K562 (cell line): ENCODE measurements at regions not wholly inside any gene's neighbourhood (a gene's known extent, or its start where the extent isn't known, plus 50 kb on each side); places are given as distances from the start of the nearest gene placed in this dataset.

Experiments used
- ATAC-seq: fragments of 200-7000 bp; cut with Tn5 transposase; 3 replicates; pipeline ENCODE4 v1.9.1; 2020; ENCODE audit warnings: moderate library complexity
- BruUV-seq: library from RNA; stranded (reverse); fragments of 400-500 nt; replicated peaks from 2 replicates; lab custom pipeline; 2021; lab: Mats Ljungman, UMichigan
- CTCF ChIA-PET: fragments of 300-600 bp; formaldehyde crosslinking; extraction: SDS; loops from one replicate; lab custom pipeline; 2021; ENCODE audit warnings: low intra/inter-chr PET ratio; lab: Yijun Ruan, JAX
- POLR2A ChIA-PET: fragments of 300-600, 350-650 bp; sonication (Branson Sonifier 250); formaldehyde crosslinking; extraction: SDS; loops from one replicate; lab custom pipeline; 2021; ENCODE audit warnings: antibody characterized with exemption, inconsistent platforms; lab: Yijun Ruan, JAX
- DNase-seq, 4 experiments: peaks; one replicate each; pipeline versions ENCODE4 v3.0.0 to v3.0.0-alpha.2; 2011 to 2018; ENCODE audit warnings: low spot score in 3 of 4, mixed read lengths in 3 of 4; ENCODE audit errors: extremely low read depth in 1 of 4
- FAIRE-seq: peaks from 2 replicates; lab custom pipeline; 2011; peaks lifted over from hg19 to GRCh38; lab: Jason Lieb, UNC
- H2AFZ ChIP-seq: 2 replicates; pipeline ENCODE4 v1.6.0; 2011; ENCODE audit warnings: low read depth, low read length, control low read depth, inconsistent platforms
- H3K27ac ChIP-seq: fragments of 200-600 bp; 3 replicates; pipeline ENCODE4 v1.8.0; 2011; ENCODE audit warnings: low read depth, mild to moderate bottlenecking, control low read depth, inconsistent platforms, low read length, moderate library complexity, mixed read lengths; ENCODE audit errors: extremely low read depth
- H3K27me3 ChIP-seq, 2 experiments: fragments of 300-600 bp in 1 of 2; 2 replicates in 1 of 2; 3 replicates in 1 of 2; pipeline versions ENCODE4 v1.6.0 to v1.8.0; 2011; ENCODE audit warnings: inconsistent platforms in 2 of 2, low read length in 2 of 2, mild to moderate bottlenecking in 1 of 2, mixed read lengths in 1 of 2, moderate library complexity in 1 of 2; ENCODE audit not compliant: control insufficient read depth in 2 of 2, insufficient read depth in 2 of 2
- H3K36me3 ChIP-seq: fragments of 300-600 bp; 3 replicates; pipeline ENCODE4 v1.8.0; 2011; ENCODE audit warnings: mild to moderate bottlenecking, low read length, inconsistent platforms; ENCODE audit not compliant: control insufficient read depth, insufficient read depth
- H3K4me1 ChIP-seq, 2 experiments: fragments of 200-600 bp in 1 of 2; replicated peaks in 1 of 2; 2 replicates in 1 of 2; 3 replicates in 1 of 2; pipeline versions ENCODE4 v1.5.1 to v1.8.0; 2011; ENCODE audit warnings: inconsistent platforms in 2 of 2, low read length in 2 of 2, mild to moderate bottlenecking in 1 of 2, mixed read lengths in 1 of 2, moderate library complexity in 1 of 2; ENCODE audit not compliant: control insufficient read depth in 2 of 2, insufficient read depth in 2 of 2
- H3K4me2 ChIP-seq: 2 replicates; pipeline ENCODE4 v1.6.1; 2011; ENCODE audit warnings: low read length, control low read depth, inconsistent platforms, mixed read lengths; ENCODE audit not compliant: insufficient read depth
- H3K4me3 ChIP-seq: fragments of 200-600 bp; sonication (generic), shearing (Covaris generic); 2 replicates; pipeline ENCODE4 v1.5.1; 2016; ENCODE audit warnings: control low read depth, inconsistent platforms
- H3K79me2 ChIP-seq: fragments of 200-600 bp; 3 replicates; pipeline ENCODE4 v1.8.0; 2011; ENCODE audit warnings: low read length, inconsistent platforms; ENCODE audit not compliant: control insufficient read depth, insufficient read depth
- H3K9ac ChIP-seq, 2 experiments: 2 replicates each; pipeline versions ENCODE4 v1.6.0 to v1.6.1; 2011; ENCODE audit warnings: low read depth in 2 of 2, low read length in 2 of 2, control low read depth in 1 of 2, inconsistent platforms in 1 of 2, mild to moderate bottlenecking in 1 of 2, mixed read lengths in 1 of 2; ENCODE audit not compliant: insufficient read depth in 1 of 2
- H3K9me1 ChIP-seq: one replicate; pipeline ENCODE4 v1.6.0; 2011; ENCODE audit warnings: inconsistent platforms, mild to moderate bottlenecking, low read length, moderate library complexity; ENCODE audit not compliant: control insufficient read depth, insufficient read depth
- H3K9me3 ChIP-seq: replicated peaks from 2 replicates; pipeline ENCODE4 v1.5.1; 2011; ENCODE audit warnings: low read depth, low read length, inconsistent platforms; ENCODE audit not compliant: control insufficient read depth, insufficient read depth
- H4K20me1 ChIP-seq: replicated peaks from 2 replicates; pipeline ENCODE4 v1.6.1; 2011; ENCODE audit warnings: low read length, inconsistent platforms, mixed read lengths; ENCODE audit not compliant: control insufficient read depth, insufficient read depth
- BCL6 ChIP-seq: fragments of 250-450 bp; sonication (Bioruptor Pico); IDR thresholded peaks from 2 replicates; pipeline ENCODE4 v1.4.0; 2020
- E2F3 ChIP-seq: fragments of 250-450 bp; sonication (Bioruptor Pico); IDR thresholded peaks from 2 replicates; pipeline ENCODE4 v1.4.0; 2020; ENCODE audit warnings: mild to moderate bottlenecking
- FOXJ2 ChIP-seq: fragments of 200-800 bp; sonication (Bioruptor generic); IDR thresholded peaks from 2 replicates; pipeline ENCODE4 v1.6.1; 2016; ENCODE audit warnings: missing genetic modification characterization, missing compliant biosample characterization
- MBD2 ChIP-seq: sonication (generic); IDR thresholded peaks from 2 replicates; pipeline ENCODE4 v1.6.1; 2016; ENCODE audit warnings: low read depth, borderline replicate concordance
- NCOA4 ChIP-seq: fragments of 450-650 bp; IDR thresholded peaks from 2 replicates; pipeline ENCODE4 v1.6.1; 2018; ENCODE audit warnings: mild to moderate bottlenecking; ENCODE audit not compliant: partially characterized antibody
- NFIX ChIP-seq: fragments of 250-450 bp; sonication (Bioruptor Pico); IDR thresholded peaks from 2 replicates; pipeline ENCODE4 v1.4.0; 2020; ENCODE audit warnings: low read depth, mild to moderate bottlenecking, moderate library complexity
- PTBP1 ChIP-seq: fragments of 200-400 bp; formaldehyde crosslinking; IDR thresholded peaks from 2 replicates; pipeline ENCODE4 v1.6.1; 2017; ENCODE audit warnings: low read depth, low read length
- SREBF2 ChIP-seq: sonication (generic); formaldehyde crosslinking; IDR thresholded peaks from 2 replicates; pipeline ENCODE4 v1.4.0; 2020; ENCODE audit warnings: mild to moderate bottlenecking, missing genetic modification reagents
- ZNF23 ChIP-seq: fragments of 250-450 bp; sonication (Bioruptor Pico); IDR thresholded peaks from 2 replicates; pipeline ENCODE4 v1.4.0; 2020; ENCODE audit warnings: mild to moderate bottlenecking
- WGBS: fragments of 100-300 bp; shearing (Covaris generic); methylation state at CpG from one replicate; pipeline ENCODE4 v1.1.6; 2016; ENCODE audit warnings: low coverage, mixed read lengths; ENCODE audit not compliant: insufficient coverage; ENCODE audit errors: missing lambda C conversion rate; 5-methylcytosine and 5-hydroxymethylcytosine counted together
- in situ Hi-C: fragments of 300-500 bp; cut with MboI; formaldehyde crosslinking; loops from 4 replicates; pipeline ENCODE4 v1.15.0; 2018; ENCODE audit warnings: inconsistent platforms, mixed read lengths
- intact Hi-C: fragments of 100-400 bp; cut with micrococcal nuclease; formaldehyde crosslinking; loops from 2 replicates; pipeline ENCODE4 v1.14.2; 2022
- TF ChIP-seq, protein P1 (sequence below): fragments of 250-450 bp; sonication (Bioruptor Pico); IDR thresholded peaks from 2 replicates; pipeline ENCODE4 v1.5.0; 2020; ENCODE audit warnings: mild to moderate bottlenecking
- TF ChIP-seq, protein P2 (sequence below): fragments of 450-650 bp; formaldehyde crosslinking; IDR thresholded peaks from 2 replicates; pipeline ENCODE4 v1.4.0; 2022; ENCODE audit warnings: missing genetic modification characterization

DNA sequence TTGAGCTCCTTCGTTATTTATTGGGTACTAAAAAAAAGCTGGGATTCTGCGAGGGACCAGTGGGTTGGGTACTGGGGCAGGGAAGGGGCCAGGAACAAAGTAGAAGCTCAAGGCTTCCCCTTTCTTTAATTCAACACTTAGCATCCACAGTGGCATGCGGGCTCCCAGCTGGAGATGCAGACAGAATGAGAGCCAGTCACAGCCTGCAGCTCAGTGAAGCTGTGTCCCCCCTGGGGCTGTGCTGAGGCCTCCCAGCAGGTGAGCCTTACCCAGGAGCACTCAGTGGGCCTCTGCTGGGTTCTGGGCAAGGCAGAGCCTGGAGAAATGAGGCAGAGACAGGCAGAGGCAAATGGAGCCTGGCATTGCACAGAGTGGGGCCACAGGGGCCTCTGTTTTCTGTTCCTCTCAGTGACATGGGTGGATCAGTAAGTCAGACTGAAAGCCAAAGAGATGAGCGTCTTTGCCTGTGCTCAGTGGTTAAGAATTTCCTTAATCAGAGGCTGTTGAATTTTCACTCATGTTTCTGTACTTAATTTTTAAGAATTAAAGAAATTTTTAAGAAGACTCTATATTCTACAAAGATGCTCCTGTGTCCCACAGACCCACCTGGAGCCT is 181.4 kb upstream of the RBPJ start:
- Histone ChIP-seq H4K20me1 (no peaks in the 10 kb centered on the region), H3K4me2 (no peak overlapping the region), H3K79me2 (no peaks in the 10 kb centered on the region), H3K27me3 (peaks cover 0 to 4% of the 10 kb centered on the region in 2 experiments; a peak in 1 of 5 replicates), H3K4me1 (no peaks in the 10 kb centered on the region), H3K4me3 (no peak overlapping the region), H2AFZ (no peak overlapping the region), H3K9me1 (no peaks in the 10 kb centered on the region), H3K36me3 (no peaks in the 10 kb centered on the region), H3K9me3 (no peaks in the 10 kb centered on the region), H3K27ac (no peak overlapping the region), H3K9ac (no peak overlapping the region)
- ChIA-PET CTCF (no interaction called here), POLR2A (interaction anchor here (0.7 to 1.0 kb wide), 2 partner anchors 12 to 20 kb away, joined by 3 read pairs; no protein-coding TSS in a partner anchor)
- BruUV-seq = no TSS peak
- FAIRE-seq = no peak
- DNase-seq = no peak
- 2% methylated on average over 4 of the region's 4 CpGs for WGBS
- in situ Hi-C loops = no loop called here
- TF ChIP-seq E2F3 (CRISPR knock-in tag) = no peak
- TF ChIP-seq, protein P1, sequence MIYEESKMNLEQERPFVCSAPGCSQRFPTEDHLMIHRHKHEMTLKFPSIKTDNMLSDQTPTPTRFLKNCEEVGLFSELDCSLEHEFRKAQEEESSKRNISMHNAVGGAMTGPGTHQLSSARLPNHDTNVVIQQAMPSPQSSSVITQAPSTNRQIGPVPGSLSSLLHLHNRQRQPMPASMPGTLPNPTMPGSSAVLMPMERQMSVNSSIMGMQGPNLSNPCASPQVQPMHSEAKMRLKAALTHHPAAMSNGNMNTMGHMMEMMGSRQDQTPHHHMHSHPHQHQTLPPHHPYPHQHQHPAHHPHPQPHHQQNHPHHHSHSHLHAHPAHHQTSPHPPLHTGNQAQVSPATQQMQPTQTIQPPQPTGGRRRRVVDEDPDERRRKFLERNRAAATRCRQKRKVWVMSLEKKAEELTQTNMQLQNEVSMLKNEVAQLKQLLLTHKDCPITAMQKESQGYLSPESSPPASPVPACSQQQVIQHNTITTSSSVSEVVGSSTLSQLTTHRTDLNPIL = no peak
- TF ChIP-seq FOXJ2 (tag) = no peak
- no peak for TF ChIP-seq NCOA4
- no peak for TF ChIP-seq BCL6 (CRISPR knock-in tag)
- no peak for TF ChIP-seq PTBP1
- no peak for TF ChIP-seq SREBF2
- TF ChIP-seq NFIX (CRISPR knock-in tag) = no peak
- no peak for TF ChIP-seq MBD2
- TF ChIP-seq, protein P2, sequence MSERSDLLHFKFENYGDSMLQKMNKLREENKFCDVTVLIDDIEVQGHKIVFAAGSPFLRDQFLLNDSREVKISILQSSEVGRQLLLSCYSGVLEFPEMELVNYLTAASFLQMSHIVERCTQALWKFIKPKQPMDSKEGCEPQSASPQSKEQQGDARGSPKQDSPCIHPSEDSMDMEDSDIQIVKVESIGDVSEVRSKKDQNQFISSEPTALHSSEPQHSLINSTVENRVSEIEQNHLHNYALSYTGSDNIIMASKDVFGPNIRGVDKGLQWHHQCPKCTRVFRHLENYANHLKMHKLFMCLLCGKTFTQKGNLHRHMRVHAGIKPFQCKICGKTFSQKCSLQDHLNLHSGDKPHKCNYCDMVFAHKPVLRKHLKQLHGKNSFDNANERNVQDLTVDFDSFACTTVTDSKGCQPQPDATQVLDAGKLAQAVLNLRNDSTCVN = no peak
- TF ChIP-seq ZNF23 (CRISPR knock-in tag) = no peak
- no peak for ATAC-seq
- intact Hi-C loops = no loop called here
